Brain microvascular endothelial cell (primary cell): ENCODE measurements at regions not wholly inside any gene's neighbourhood (a gene's known extent, or its start where the extent isn't known, plus 50 kb on each side); places are given as distances from the start of the nearest gene placed in this dataset.

Experiments used
- DNase-seq: peaks from one replicate; pipeline ENCODE4 v3.0.0-alpha.2; 2020
- H3K27ac ChIP-seq: fragments of 250-450 bp; sonication (Bioruptor Pico); 2 replicates; pipeline ENCODE4 v1.5.1; 2020; ENCODE audit warnings: mild to moderate bottlenecking, moderate library complexity
- H3K27me3 ChIP-seq: fragments of 250-450 bp; sonication (Bioruptor Pico); replicated peaks from 2 replicates; pipeline ENCODE4 v1.5.1; 2020; ENCODE audit warnings: mild to moderate bottlenecking
- H3K36me3 ChIP-seq: fragments of 250-450 bp; sonication (Bioruptor Pico); replicated peaks from 2 replicates; pipeline ENCODE4 v1.5.1; 2020; ENCODE audit warnings: mild to moderate bottlenecking
- H3K4me3 ChIP-seq: 2 replicates; pipeline ENCODE4 v1.5.1; 2011; ENCODE audit warnings: low read depth, mild to moderate bottlenecking, control low read depth, low read length, moderate library complexity
- in situ Hi-C: cut with HindIII; loops from 2 replicates; pipeline ENCODE4 v1.10.0; 2017; ENCODE audit warnings: low sequenced_read_pairs, low pct_ligation_motif_present
- TF ChIP-seq, protein P1 (sequence below): IDR thresholded peaks from 2 replicates; pipeline ENCODE4 v1.5.1; 2011; ENCODE audit warnings: low read depth, mild to moderate bottlenecking, moderate library complexity, low read length, control low read depth, inconsistent platforms; ENCODE audit errors: missing control alignments

- Histone ChIP-seq H3K4me3 (no peak overlapping the region), H3K27ac (no peak overlapping the region), H3K36me3 (no peaks in the 10 kb centered on the region), H3K27me3 (peaks cover 13% of the 10 kb centered on the region)
- no peak for DNase-seq
- in situ Hi-C loops, result no loop called here
- TF ChIP-seq, protein P1, sequence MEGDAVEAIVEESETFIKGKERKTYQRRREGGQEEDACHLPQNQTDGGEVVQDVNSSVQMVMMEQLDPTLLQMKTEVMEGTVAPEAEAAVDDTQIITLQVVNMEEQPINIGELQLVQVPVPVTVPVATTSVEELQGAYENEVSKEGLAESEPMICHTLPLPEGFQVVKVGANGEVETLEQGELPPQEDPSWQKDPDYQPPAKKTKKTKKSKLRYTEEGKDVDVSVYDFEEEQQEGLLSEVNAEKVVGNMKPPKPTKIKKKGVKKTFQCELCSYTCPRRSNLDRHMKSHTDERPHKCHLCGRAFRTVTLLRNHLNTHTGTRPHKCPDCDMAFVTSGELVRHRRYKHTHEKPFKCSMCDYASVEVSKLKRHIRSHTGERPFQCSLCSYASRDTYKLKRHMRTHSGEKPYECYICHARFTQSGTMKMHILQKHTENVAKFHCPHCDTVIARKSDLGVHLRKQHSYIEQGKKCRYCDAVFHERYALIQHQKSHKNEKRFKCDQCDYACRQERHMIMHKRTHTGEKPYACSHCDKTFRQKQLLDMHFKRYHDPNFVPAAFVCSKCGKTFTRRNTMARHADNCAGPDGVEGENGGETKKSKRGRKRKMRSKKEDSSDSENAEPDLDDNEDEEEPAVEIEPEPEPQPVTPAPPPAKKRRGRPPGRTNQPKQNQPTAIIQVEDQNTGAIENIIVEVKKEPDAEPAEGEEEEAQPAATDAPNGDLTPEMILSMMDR, result no peak
Measured at GRCh38 chr16:86215979-86216585, 294.2 kb upstream of the FOXF1 start.

GRCh38 chr16:86216591-86216990 lies 293.7 kb upstream of the FOXF1 start:
- H3K4me3 ChIP-seq, result no peak overlapping the region
- TF ChIP-seq, protein P1, result no peak
- in situ Hi-C loops, result no loop called here
- peaks cover 16% of the 10 kb centered on the region for H3K27me3 ChIP-seq
- DNase-seq, result no peak
- H3K36me3 ChIP-seq, result no peaks in the 10 kb centered on the region
- H3K27ac ChIP-seq, result no peak overlapping the region

- in situ Hi-C loops, result no loop called here
- Histone ChIP-seq H3K27ac (no peak overlapping the region), H3K36me3 (no peaks in the 10 kb centered on the region), H3K27me3 (peaks cover 16% of the 10 kb centered on the region), H3K4me3 (no peak overlapping the region)
- no peak for DNase-seq
- TF ChIP-seq, protein P1, result no peak
Measured at GRCh38 chr16:86217001-86217890, 293.1 kb upstream of the FOXF1 start.

- TF ChIP-seq, protein P1, result no peak
- no peak overlapping the region for H3K27ac ChIP-seq
- in situ Hi-C loops, result no loop called here
- DNase-seq, result no peak
- no peaks in the 10 kb centered on the region for H3K36me3 ChIP-seq
- peaks cover 19% of the 10 kb centered on the region for H3K27me3 ChIP-seq
- H3K4me3 ChIP-seq, result no peak overlapping the region
Measured at GRCh38 chr16:86217891-86218270, 292.4 kb upstream of the FOXF1 start.

- in situ Hi-C loops, result no loop called here
- Histone ChIP-seq H3K4me3 (no peak overlapping the region), H3K27me3 (peaks cover 19% of the 10 kb centered on the region), H3K27ac (no peak overlapping the region), H3K36me3 (no peaks in the 10 kb centered on the region)
- TF ChIP-seq, protein P1, result no peak
- DNase-seq, result no peak
Measured at GRCh38 chr16:86218479-86219170, 291.7 kb upstream of the FOXF1 start.
